NCI-H2081 (cell line): ENCODE measurements at regions not wholly inside any gene's neighbourhood (a gene's known extent, or its start where the extent isn't known, plus 50 kb on each side); places are given as distances from the start of the nearest gene placed in this dataset.

ENCODE experiments used
- DNase-seq, 2 experiments: peaks; one replicate each; lab custom pipeline; 2025; lab: John Stamatoyannopoulos, UW

- DNase-seq, result no peak
Observed at GRCh38 chr6:160899671-160900430, 91.7 kb upstream of the MAP3K4 start.

GRCh38 chr6:160911949-160912348 lies 79.6 kb upstream of the MAP3K4 start:
- no peak for DNase-seq

- no peak for DNase-seq
Observed at GRCh38 chr6:160912411-160912810, 79.2 kb upstream of the MAP3K4 start.

GRCh38 chr6:160917572-160917971 lies 74.0 kb upstream of the MAP3K4 start:
- no peak for DNase-seq

GRCh38 chr6:160919723-160920440 lies 71.7 kb upstream of the MAP3K4 start:
- no peak for DNase-seq

GRCh38 chr6:160921095-160921494 lies 70.5 kb upstream of the MAP3K4 start:
- DNase-seq, result no peak

- DNase-seq, result no peak
Observed at GRCh38 chr6:160926281-160927276, 65.0 kb upstream of the MAP3K4 start.

- no peak for DNase-seq
Observed at GRCh38 chr6:160927416-160927815, 64.2 kb upstream of the MAP3K4 start.

GRCh38 chr6:160929361-160929760 lies 62.2 kb upstream of the MAP3K4 start:
- no peak for DNase-seq

- DNase-seq, result no peak
Observed at GRCh38 chr6:160929831-160930230, 61.7 kb upstream of the MAP3K4 start.

GRCh38 chr6:160930547-160931377 lies 60.8 kb upstream of the MAP3K4 start:
- peak; percentile 10 to 13 for DNase-seq

GRCh38 chr6:160931378-160932310 lies 59.9 kb upstream of the MAP3K4 start:
- DNase-seq, result no peak

- no peak for DNase-seq
Observed at GRCh38 chr6:160933256-160933655, 58.3 kb upstream of the MAP3K4 start.

- no peak for DNase-seq
Observed at GRCh38 chr6:160934157-160934556, 57.4 kb upstream of the MAP3K4 start.

- no peak for DNase-seq
Observed at GRCh38 chr6:160940197-160940596, 51.4 kb upstream of the MAP3K4 start.
